Spinal cord (tissue), 9 donors: ENCODE measurements at regions not wholly inside any gene's neighbourhood (a gene's known extent, or its start where the extent isn't known, plus 50 kb on each side); places are given as distances from the start of the nearest gene placed in this dataset.

Experiments
- DNase-seq, 6 donors: peaks; one replicate each; pipeline versions ENCODE4 v3.0.0 to v3.0.0-alpha.2; 2013 to 2015; ENCODE audit warnings: low spot score in 6 of 6, low read depth in 4 of 6
- H3K27ac ChIP-seq: one replicate; pipeline ENCODE4 v1.5.1; 2013; ENCODE audit warnings: low read depth, low read length, control low read depth
- H3K27me3 ChIP-seq: one replicate; pipeline ENCODE4 v1.6.1; 2013; ENCODE audit warnings: low read length; ENCODE audit not compliant: control insufficient read depth, insufficient read depth
- H3K36me3 ChIP-seq: one replicate; pipeline ENCODE4 v1.6.1; 2013; ENCODE audit warnings: low read length; ENCODE audit not compliant: control insufficient read depth, insufficient read depth
- H3K4me1 ChIP-seq: one replicate; pipeline ENCODE4 v1.6.1; 2013; ENCODE audit warnings: low read length; ENCODE audit not compliant: control insufficient read depth, insufficient read depth
- H3K4me3 ChIP-seq: one replicate; pipeline ENCODE4 v1.5.1; 2013; ENCODE audit warnings: low read depth, low read length, control low read depth
- H3K9me3 ChIP-seq: one replicate; pipeline ENCODE4 v1.6.1; 2013; ENCODE audit warnings: low read length; ENCODE audit not compliant: control insufficient read depth, insufficient read depth
- WGBS: methylation state at CpG from one replicate; pipeline ENCODE4 v1.1.5; 2013; ENCODE audit warnings: missing lambda C conversion rate; ENCODE audit not compliant: insufficient coverage; 5-methylcytosine and 5-hydroxymethylcytosine counted together
- donor health status: healthy.

DNA sequence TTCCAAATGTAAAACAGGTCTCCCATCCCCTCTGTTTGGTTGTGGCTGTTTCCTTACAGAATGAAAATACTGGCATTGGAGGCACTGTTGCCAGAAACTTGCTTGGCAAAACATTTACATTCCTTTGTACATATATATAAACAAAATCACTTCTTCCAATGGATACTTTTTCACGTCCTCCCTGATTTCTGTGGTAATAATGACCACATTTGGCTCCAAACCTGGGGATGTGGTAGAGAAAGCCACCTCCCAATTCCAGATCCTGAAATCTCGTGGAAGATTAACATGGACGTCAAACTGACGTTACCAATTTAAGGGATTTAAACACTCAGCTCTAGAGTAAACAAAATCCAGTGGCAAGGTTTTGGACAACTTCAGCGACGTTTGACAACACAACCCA lies 370.8 kb upstream of the ZFHX3 start:
- no peak overlapping the region for H3K27ac ChIP-seq
- no peaks in the 10 kb centered on the region for H3K9me3 ChIP-seq
- no peaks in the 10 kb centered on the region for H3K4me1 ChIP-seq
- H3K27me3 ChIP-seq: peaks cover 3% of the 10 kb centered on the region
- no peaks in the 10 kb centered on the region for H3K36me3 ChIP-seq
- no peak overlapping the region for H3K4me3 ChIP-seq
- no peak for DNase-seq
- 93% methylated on average over 5 of the region's 6 CpGs for WGBS

DNA sequence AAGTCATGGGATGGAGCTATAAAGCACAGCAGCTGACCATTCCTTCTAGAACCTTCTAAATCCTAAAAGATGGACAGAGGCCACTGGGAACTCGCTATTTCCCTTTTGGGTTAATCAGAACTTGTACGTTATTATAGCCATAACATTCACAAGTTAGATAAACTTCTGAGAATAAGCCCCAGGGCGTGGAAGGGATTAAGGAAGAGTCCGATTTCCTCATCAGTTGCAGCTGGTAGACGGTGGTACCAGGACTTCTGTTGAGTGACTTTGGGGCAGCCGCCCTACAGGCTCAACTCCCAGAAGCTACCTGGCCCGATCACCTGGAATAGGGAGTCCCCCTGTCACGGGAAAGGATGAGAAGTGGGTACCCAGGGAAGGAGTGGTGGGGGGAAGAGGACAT lies 370.1 kb upstream of the ZFHX3 start:
- DNase-seq: no peak
- WGBS: 95% methylated on average over 7 of the region's 8 CpGs
- H3K27ac ChIP-seq: no peak overlapping the region
- no peaks in the 10 kb centered on the region for H3K4me1 ChIP-seq
- no peak overlapping the region for H3K4me3 ChIP-seq
- H3K9me3 ChIP-seq: no peaks in the 10 kb centered on the region
- no peaks in the 10 kb centered on the region for H3K36me3 ChIP-seq
- H3K27me3 ChIP-seq: peaks cover 3% of the 10 kb centered on the region

DNA sequence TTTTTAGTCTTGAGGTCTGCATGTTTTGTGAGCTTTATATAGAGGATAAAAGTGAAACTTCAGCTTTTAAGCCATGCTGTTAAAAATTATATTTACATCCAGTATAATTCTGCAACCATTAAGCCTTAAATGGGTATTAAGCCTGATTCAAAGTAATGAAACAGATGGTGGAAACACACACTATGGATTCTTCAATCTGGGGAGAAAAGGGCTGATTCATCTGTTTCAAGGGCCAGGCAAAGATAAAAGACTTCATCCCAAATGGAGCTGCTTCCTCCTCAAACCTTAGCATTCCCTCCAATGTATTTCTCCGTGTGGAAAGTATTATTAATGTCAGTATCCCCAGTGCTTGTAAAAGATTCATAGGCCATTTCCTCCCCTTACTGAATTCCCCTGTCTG lies 367.4 kb upstream of the ZFHX3 start:
- no CpG with 5 or more reads among the region's 1 CpG for WGBS

GRCh38 chr16:73414638-73415037 lies 366.7 kb upstream of the ZFHX3 start:
- H3K4me1 ChIP-seq: no peaks in the 10 kb centered on the region
- no peak overlapping the region for H3K27ac ChIP-seq
- H3K27me3 ChIP-seq: peaks cover 6% of the 10 kb centered on the region
- 74% methylated on average over 2 of the region's 5 CpGs for WGBS
- DNase-seq: no peak
- no peaks in the 10 kb centered on the region for H3K36me3 ChIP-seq
- no peaks in the 10 kb centered on the region for H3K9me3 ChIP-seq
- H3K4me3 ChIP-seq: no peak overlapping the region

More for the DNA sequence above, 367.4 kb upstream of the ZFHX3 start:
- Histone ChIP-seq H3K27ac (no peak overlapping the region), H3K4me3 (no peak overlapping the region), H3K9me3 (no peaks in the 10 kb centered on the region), H3K27me3 (peaks cover 6% of the 10 kb centered on the region), H3K4me1 (no peaks in the 10 kb centered on the region), H3K36me3 (no peaks in the 10 kb centered on the region)
- DNase-seq: peak in 1 of 6 donors; percentile 55

- no CpG with 5 or more reads among the region's 1 CpG for WGBS
- no peaks in the 10 kb centered on the region for H3K9me3 ChIP-seq
- H3K27ac ChIP-seq: no peak overlapping the region
- no peaks in the 10 kb centered on the region for H3K36me3 ChIP-seq
- peaks cover 5% of the 10 kb centered on the region for H3K27me3 ChIP-seq
- H3K4me3 ChIP-seq: no peak overlapping the region
- H3K4me1 ChIP-seq: no peaks in the 10 kb centered on the region
- DNase-seq: no peak
Measured at GRCh38 chr16:73413830-73414190, 365.9 kb upstream of the ZFHX3 start.

- WGBS: 81% methylated on average over 3 of the region's 6 CpGs
- Histone ChIP-seq H3K27me3 (peaks cover 3% of the 10 kb centered on the region), H3K4me1 (no peaks in the 10 kb centered on the region), H3K9me3 (no peaks in the 10 kb centered on the region), H3K4me3 (no peak overlapping the region), H3K36me3 (no peaks in the 10 kb centered on the region), H3K27ac (no peak overlapping the region)
- DNase-seq: no peak
Measured at GRCh38 chr16:73413091-73413829, 365.3 kb upstream of the ZFHX3 start.

- 90% methylated on average over 2 of the region's 7 CpGs for WGBS
- Histone ChIP-seq H3K4me3 (no peak overlapping the region), H3K4me1 (no peaks in the 10 kb centered on the region), H3K9me3 (no peaks in the 10 kb centered on the region), H3K27ac (no peak overlapping the region), H3K27me3 (peaks cover 3% of the 10 kb centered on the region), H3K36me3 (no peaks in the 10 kb centered on the region)
- no peak for DNase-seq
Measured at GRCh38 chr16:73412416-73412815, 364.5 kb upstream of the ZFHX3 start.

GRCh38 chr16:73408716-73409115 lies 360.8 kb upstream of the ZFHX3 start:
- Histone ChIP-seq H3K27me3 (peaks cover 5% of the 10 kb centered on the region), H3K36me3 (no peaks in the 10 kb centered on the region), H3K9me3 (no peaks in the 10 kb centered on the region), H3K4me3 (no peak overlapping the region), H3K4me1 (no peaks in the 10 kb centered on the region), H3K27ac (no peak overlapping the region)
- WGBS: 96% methylated on average over 4 of the region's 6 CpGs
- no peak for DNase-seq

DNA sequence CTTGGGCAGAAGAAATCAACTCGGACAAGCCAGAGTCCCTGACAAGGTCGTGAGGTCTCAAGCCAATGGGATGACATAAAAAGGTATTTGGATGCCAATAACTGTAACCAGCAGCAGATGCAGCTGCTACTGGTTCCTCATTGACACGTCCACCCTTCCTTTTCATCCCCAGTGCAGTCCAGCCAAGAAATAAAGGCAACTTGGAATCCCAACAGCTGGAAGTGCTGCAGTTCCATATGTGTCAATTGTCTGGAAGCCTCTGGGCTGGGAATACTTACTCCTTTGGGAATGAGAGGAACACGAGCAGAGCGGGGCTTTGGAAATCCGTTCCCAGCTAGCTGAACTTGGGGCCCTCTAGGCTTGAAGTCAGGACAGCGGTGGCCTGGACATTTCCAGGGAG lies 360.4 kb upstream of the ZFHX3 start:
- 84% methylated on average over 7 of the region's 7 CpGs for WGBS
- Histone ChIP-seq H3K27me3 (peaks cover 5% of the 10 kb centered on the region), H3K36me3 (no peaks in the 10 kb centered on the region), H3K27ac (no peak overlapping the region), H3K4me1 (no peaks in the 10 kb centered on the region), H3K4me3 (no peak overlapping the region), H3K9me3 (no peaks in the 10 kb centered on the region)
- DNase-seq: no peak

DNA sequence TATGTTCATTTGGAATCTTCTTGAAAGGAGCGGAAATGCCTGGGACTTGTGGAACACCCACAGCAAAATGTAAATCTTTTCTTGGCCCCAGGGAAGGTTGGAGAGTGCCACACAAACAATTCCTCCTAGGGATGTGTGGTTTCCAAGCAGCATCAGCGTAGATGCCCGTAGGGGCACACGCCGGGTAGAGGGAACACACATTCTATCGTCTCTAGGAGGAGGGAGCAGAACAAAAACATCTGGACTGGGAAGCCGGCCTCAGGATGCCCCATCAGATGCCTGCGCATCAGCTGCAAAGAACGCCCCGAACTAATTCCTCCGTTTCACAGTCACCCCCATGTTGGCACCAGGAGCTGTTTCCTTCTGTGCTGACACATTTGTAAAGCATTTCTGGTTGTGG lies 357.9 kb upstream of the ZFHX3 start:
- H3K36me3 ChIP-seq: no peaks in the 10 kb centered on the region
- no peaks in the 10 kb centered on the region for H3K9me3 ChIP-seq
- WGBS: 60% methylated on average over 6 of the region's 11 CpGs
- no peak overlapping the region for H3K27ac ChIP-seq
- H3K4me1 ChIP-seq: peaks cover 8% of the 10 kb centered on the region
- no peak for DNase-seq
- H3K27me3 ChIP-seq: peaks cover 4% of the 10 kb centered on the region
- H3K4me3 ChIP-seq: no peak overlapping the region
